ENCODE measurements at regions not wholly inside any gene's neighbourhood (a gene's known extent, or its start where the extent isn't known, plus 50 kb on each side); places are given as distances from the start of the nearest gene placed in this dataset.
A peak's percentile ranks its signal among the peaks of the same experiment; 100 is the strongest.
"Not testable (repeated sequence)": the region's sequence is repeated elsewhere in the genome, so short reads cannot be mapped to it uniquely, and the experiment has no call there.

- no peak for DNase-seq
Observed at GRCh38 chr12:17695495-17695894, 394.5 kb downstream of the RERGL start.

GRCh38 chr12:17691369-17691768 is 398.6 kb downstream of the RERGL start:
- DNase-seq, result no peak

- DNase-seq, result no peak
Observed at GRCh38 chr12:17680220-17680619, 409.8 kb downstream of the RERGL start.

- no peak for DNase-seq
Observed at GRCh38 chr12:17666641-17667324, 423.2 kb downstream of the RERGL start.

GRCh38 chr12:17665839-17666238 is 424.2 kb downstream of the RERGL start:
- no peak for DNase-seq

GRCh38 chr12:17661250-17661649 is 428.7 kb downstream of the RERGL start:
- DNase-seq, result no peak

- no peak for DNase-seq
Observed at GRCh38 chr12:17652436-17652835, 437.6 kb downstream of the RERGL start.

GRCh38 chr12:17642340-17642650 is 447.7 kb downstream of the RERGL start:
- DNase-seq, result no peak

GRCh38 chr12:17640615-17641014 is 449.4 kb downstream of the RERGL start:
- no peak for DNase-seq

- DNase-seq, result no peak
Observed at GRCh38 chr12:17618831-17619230, 471.2 kb downstream of the RERGL start.

- DNase-seq, result no peak
Observed at GRCh38 chr12:17609701-17610100, 480.3 kb downstream of the RERGL start.

GRCh38 chr12:17609153-17609552 is 480.8 kb downstream of the RERGL start:
- DNase-seq, result peak; percentile 63

- no peak for DNase-seq
Observed at GRCh38 chr12:17595111-17595510, 494.9 kb downstream of the RERGL start.

GRCh38 chr12:17593715-17594406 is 496.1 kb downstream of the RERGL start:
- DNase-seq, result no peak

GRCh38 chr12:17592472-17592871 is 497.5 kb downstream of the RERGL start:
- no peak for DNase-seq

GRCh38 chr12:17591005-17591681 is 498.9 kb downstream of the RERGL start:
- no peak for DNase-seq

GRCh38 chr12:17588968-17589367 is 501.0 kb downstream of the RERGL start:
- DNase-seq, result no peak

- no peak for DNase-seq
Observed at GRCh38 chr12:17579205-17580026, 510.6 kb downstream of the RERGL start.

- no peak for DNase-seq
Observed at GRCh38 chr12:17577405-17577804, 512.6 kb downstream of the RERGL start.

- DNase-seq, result no peak
Observed at GRCh38 chr12:17572250-17572649, 517.7 kb downstream of the RERGL start.

GRCh38 chr12:17571047-17571446 is 518.9 kb downstream of the RERGL start:
- DNase-seq, result no peak

- not testable (repeated sequence) for DNase-seq
Observed at GRCh38 chr12:17564630-17565029, 525.4 kb downstream of the RERGL start.

- no peak for DNase-seq
Observed at GRCh38 chr12:17550011-17550410, 540.0 kb downstream of the RERGL start.
